GM19240 (cell line): ENCODE measurements at regions not wholly inside any gene's neighbourhood (a gene's known extent, or its start where the extent isn't known, plus 50 kb on each side); places are given as distances from the start of the nearest gene placed in this dataset.
"Not testable (repeated sequence)": the region's sequence is repeated elsewhere in the genome, so short reads cannot be mapped to it uniquely, and the experiment has no call there.

ENCODE experiments used
- DNase-seq: peaks from one replicate; pipeline ENCODE4 v3.0.0; 2011; ENCODE audit warnings: low spot score; ENCODE audit not compliant: insufficient read length

- DNase-seq = no peak
Observed at GRCh38 chr5:106474066-106474465, 1196.7 kb downstream of the EFNA5 start.

GRCh38 chr5:106459541-106459940 is 1211.2 kb downstream of the EFNA5 start:
- no peak for DNase-seq

DNA sequence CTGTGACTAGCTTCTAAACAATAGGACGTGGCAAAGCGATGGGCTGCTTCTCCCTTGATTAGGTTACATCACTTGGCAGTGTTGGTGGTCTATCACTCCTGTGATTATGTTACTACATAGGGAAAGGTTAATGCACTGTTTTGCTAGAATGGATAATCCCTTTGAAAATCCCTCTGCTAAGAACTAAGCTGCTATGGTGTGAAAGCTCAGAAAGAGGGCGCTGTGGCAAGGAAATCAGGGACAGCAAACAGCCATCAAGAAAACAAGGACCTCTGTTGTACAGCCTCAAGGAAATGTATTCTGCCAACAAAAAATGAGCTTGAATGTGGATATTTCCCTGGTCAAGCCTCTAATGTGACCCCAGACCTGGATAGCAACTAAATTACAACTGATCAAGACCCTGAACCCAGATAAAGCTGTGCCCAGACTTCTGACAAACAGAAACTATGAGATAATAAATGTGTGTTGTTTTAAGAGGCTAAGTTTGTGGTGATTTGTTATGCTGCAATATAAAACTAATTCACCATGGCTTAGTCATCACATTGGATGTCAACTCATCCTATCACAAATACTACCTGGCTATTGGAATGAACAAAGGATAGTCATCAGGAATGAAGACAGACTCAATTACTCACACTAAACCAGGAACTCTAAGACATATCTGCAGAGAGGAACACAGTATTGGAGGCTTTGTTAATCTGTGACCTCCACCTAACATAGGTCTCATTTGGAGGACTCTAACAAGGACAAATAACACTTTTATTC is 1215.9 kb downstream of the EFNA5 start:
- no peak for DNase-seq

DNA sequence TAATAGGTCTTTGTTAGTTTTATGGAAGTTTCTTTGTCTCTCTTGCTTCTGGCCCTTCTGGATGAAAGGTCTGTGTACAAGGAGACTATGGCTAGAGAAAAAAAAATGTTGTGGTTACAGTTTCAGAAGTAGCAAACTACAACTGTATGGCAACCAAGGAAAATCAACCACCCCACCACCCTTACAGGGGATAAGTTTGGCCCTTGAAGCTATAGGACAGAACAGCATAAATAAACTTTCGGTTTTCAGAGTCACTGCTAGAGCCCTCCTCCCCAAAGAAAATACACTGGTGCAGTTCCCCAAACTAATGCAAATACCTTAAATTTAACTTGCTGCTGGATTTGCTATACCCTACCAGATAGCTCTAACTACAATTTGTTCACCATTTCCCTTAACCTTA is 1216.7 kb downstream of the EFNA5 start:
- no peak for DNase-seq

DNA sequence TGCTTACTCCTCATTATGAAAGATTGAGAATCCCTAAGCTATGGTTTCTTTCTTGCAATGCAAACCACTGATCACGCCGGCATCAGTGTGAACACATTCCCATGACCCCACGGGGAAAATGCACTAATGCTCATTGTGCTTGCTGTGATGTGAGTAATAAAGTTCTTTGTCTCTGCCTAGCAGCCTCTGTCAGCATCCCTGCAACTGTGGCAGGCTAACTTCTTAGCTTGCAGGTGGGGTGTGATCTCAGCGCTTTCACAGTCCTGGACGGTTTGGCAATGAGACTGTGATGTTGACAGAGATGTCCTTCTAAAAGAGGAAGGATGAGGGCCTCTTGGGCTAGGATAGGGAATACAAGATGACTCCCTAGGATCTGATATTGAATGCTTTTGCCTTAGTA is 1218.7 kb downstream of the EFNA5 start:
- no peak for DNase-seq

DNA sequence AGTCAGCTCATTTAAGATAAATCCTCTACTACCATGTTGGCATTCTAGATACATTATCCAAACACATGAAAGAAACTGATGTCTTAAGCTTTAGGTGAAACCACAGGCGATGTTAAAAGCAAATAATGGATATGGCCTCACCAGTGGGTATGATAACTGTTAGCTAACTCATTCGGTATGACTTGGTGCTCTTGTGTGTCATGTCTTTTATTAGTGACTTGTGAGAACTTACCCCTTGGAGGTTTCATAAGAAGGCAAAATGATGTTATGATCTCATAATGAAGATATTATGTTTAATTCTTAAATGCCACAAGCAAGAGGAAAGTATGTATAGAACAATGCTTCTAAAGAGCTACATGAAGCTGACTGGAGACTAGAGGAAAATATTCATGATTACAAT is 1227.0 kb downstream of the EFNA5 start:
- DNase-seq = no peak

DNA sequence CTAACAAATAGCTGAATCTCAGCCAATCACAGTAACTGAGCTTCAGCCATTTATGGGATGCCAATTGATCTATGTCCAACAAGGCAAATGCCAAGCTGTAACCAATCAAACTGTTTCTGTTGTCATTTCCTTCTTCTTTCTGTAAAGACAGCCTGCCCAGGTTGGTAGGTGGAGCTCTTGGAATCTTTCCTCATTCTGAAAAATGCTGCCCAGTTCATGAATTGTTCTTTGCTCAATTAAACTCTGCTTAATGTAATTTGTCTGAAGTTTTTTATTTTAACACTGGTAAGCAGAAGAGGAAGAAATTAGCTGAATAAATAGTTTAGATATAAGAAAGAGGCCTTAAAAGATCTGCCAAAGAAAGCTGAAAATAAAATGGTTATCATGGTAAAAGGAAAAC is 1235.6 kb downstream of the EFNA5 start:
- DNase-seq = no peak

GRCh38 chr5:106430733-106431132 is 1240.0 kb downstream of the EFNA5 start:
- DNase-seq = not testable (repeated sequence)

GRCh38 chr5:106423109-106423897 is 1247.4 kb downstream of the EFNA5 start:
- DNase-seq = no peak

- DNase-seq = no peak
Observed at GRCh38 chr5:106420102-106420501, 1250.6 kb downstream of the EFNA5 start.

DNA sequence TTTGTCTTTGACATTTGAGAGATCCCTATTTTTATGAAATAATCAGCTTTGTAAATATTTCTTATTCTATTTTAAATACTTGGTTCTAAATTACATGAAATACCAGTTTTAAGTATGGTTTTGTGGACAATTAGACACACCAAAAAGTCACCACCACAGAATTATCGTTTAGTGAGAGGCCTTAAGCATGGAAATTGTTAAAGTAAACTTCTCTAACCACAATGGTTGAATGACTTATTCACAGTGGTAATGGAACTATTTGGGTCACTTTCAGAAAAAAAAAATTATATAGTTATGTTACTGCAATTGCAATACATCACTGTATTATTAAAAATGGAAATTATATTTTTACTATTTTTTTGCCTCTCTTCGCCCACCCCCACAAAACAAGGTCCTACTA is 1252.5 kb downstream of the EFNA5 start:
- DNase-seq = no peak

DNA sequence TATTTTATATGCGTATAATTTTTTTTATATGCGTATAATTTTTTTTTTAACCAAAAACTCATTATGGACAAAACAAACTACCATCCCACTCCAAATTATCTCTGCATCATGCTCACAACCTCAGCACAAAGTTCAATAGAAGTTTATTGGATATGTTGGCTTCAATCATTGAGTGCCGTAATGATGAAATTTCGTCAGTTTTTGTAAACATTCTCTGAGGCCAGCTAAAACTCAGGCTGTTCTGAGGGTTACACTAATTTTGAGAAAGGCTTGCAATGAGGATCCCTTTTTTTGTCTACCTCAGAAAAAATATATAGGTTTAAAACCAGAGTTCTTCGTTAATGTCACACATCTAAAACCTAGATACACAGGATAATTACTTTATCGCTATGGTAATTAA is 1253.2 kb downstream of the EFNA5 start:
- DNase-seq = no peak

DNA sequence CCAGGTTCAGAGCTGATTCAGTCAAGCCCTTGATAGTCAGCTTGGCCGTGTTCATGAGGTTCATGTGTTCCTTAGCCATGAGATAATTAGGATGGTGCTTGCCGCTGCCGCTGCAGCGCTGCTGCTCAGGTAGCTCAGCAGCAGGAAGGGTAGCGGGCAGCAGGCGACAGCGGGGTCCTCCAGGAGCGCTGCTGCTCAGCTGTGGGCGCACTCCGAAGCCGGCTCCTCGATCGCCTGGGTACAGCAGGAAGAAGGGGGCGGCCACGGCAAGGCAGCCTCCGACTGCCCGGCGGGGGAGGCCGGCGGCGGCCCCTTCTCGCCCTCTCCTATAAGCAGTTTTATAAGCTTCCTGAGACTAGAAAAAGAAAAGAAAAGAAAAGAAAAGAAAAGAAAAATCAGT is 1253.6 kb downstream of the EFNA5 start:
- no peak for DNase-seq

- DNase-seq = no peak
Observed at GRCh38 chr5:106415541-106415940, 1255.2 kb downstream of the EFNA5 start.

GRCh38 chr5:106414342-106414741 is 1256.4 kb downstream of the EFNA5 start:
- DNase-seq = no peak

DNA sequence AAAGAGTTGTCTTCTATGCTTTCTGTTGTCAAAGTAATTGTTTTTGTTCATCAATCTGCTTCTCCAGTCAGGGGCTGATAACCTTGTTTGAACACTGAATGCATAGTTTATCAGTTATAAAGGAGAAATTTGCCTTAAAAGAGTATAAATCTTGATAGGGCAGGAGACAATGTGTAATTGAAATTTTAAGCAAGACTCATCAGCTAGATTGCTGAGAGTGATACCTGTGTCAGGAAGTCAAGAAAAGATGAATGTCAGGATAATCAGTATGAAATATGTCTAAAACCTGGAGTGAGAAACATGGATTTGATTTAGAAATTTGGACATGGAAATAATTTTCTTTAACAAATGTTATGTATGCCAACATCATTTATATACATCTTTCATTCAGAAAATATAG is 1258.1 kb downstream of the EFNA5 start:
- no peak for DNase-seq

DNA sequence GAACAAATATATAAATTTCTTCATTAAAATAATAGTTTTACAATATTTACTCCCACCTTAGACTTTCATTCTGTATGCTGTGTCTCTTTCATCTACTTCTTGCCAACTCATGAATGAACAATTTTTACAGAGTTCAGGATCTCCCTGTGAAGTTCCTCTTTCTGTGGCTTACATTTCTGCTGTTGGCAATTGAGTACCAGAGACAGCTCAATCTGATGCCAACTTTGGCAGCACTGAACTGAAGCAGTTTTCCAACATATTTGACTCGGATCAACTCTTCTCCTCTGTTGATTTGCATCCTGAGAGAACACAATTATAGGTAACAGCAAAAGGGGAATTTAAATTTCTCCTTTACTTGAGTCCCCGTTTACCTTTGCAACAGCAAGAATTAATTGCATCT is 1262.2 kb downstream of the EFNA5 start:
- no peak for DNase-seq

DNA sequence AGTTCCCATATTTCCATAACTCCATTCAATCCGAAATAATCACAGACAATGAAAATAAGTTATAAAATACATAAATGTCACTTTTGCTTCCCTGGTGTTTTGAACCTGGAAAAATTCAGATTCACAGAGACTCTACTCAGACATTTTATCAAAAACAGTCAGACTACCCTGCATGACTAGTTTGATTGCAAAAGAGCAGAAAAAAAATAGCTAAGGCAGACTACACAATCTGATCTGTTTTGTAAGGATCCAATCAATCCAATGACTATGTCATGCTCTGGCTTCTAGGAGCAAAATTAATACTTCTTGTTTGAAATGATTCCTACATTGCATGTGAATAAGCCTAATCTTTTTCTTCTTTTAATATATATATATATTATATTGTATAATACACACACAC is 1262.6 kb downstream of the EFNA5 start:
- DNase-seq = no peak

DNA sequence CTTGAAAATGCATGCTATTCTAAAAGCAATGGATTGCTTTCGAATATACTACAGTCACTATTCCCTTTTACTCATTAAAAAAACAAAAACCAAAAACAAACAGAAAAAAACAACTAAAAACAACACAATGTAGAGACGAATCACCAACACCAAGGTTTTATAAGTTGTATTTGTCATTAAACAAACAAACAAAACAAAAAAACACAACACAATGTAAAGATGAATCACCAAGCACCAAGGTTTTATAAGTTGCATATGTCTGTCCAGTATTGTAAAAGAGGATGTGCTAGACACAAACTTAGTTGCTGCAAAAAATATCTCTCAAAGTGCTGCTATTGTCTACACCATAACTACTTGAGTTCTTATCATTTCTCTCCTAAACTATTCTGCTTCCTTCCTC is 1269.2 kb downstream of the EFNA5 start:
- DNase-seq = no peak

- no peak for DNase-seq
Observed at GRCh38 chr5:106399391-106399790, 1271.3 kb downstream of the EFNA5 start.

GRCh38 chr5:106397700-106398099 is 1273.0 kb downstream of the EFNA5 start:
- no peak for DNase-seq

DNA sequence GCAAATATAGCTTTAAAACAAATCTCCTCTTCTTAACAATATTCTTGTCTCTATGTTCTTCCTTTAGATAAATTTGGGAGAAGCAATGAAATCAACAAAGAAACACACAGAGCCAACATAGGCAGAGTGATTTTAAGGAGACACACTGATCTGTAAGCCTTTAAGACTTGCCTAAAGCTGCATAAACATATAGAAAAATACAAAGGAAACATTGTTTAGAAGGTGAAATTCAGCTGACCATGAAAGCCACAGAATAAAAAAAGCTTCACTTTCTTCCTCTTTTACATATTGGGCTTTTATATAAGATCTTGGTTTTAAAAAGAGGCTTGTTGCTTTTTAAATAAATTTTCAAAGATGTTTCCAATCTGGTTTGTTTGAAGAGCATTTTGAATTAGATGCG is 1277.5 kb downstream of the EFNA5 start:
- no peak for DNase-seq

DNA sequence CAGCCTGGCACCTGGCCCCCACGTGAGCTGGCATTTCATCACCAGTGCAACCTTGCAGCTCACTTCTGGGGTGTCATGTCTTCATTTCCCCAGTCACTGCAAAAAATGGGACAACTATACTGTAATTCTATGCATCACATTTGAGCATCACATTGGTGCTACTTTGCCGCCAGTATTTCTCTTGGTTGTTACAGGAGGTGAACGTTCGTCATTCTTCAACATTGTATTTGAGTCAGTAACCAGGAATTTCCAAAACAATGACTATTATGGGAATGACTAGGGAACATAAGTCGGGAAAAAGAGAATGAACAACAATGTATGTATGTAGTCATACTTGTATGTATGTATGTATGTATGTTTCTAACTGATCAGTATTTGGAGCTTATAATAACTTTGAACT is 1278.0 kb downstream of the EFNA5 start:
- no peak for DNase-seq
